A673 (cell line): ENCODE measurements at regions not wholly inside any gene's neighbourhood (a gene's known extent, or its start where the extent isn't known, plus 50 kb on each side); places are given as distances from the start of the nearest gene placed in this dataset.
A peak's percentile ranks its signal among the peaks of the same experiment; 100 is the strongest.

ENCODE experiments used
- BruUV-seq: library from RNA; stranded (reverse); fragments of 400-500 nt; replicated peaks from 2 replicates; lab custom pipeline; 2021; lab: Mats Ljungman, UMichigan
- CTCF ChIA-PET: fragments of 300-600 bp; sonication (Branson Sonifier 250); formaldehyde crosslinking; loops from one replicate; lab custom pipeline; 2022; ENCODE audit warnings: antibody characterized with exemption; lab: Charles Lee
- POLR2A ChIA-PET: fragments of 300-600 bp; sonication (Branson Sonifier 250); formaldehyde crosslinking; loops from one replicate; lab custom pipeline; 2022; ENCODE audit warnings: antibody characterized with exemption; ENCODE audit not compliant: low non-redundant PET; lab: Charles Lee
- DNase-seq: peaks from one replicate; pipeline ENCODE4 v3.0.0-alpha.2; 2015; ENCODE audit warnings: low spot score
- H3K27ac ChIP-seq: fragments of 200-600 bp; sonication (generic); 2 replicates; pipeline ENCODE4 v1.5.1; 2016; ENCODE audit warnings: mixed run types, low read depth, mild to moderate bottlenecking, mixed read lengths, antibody characterized with exemption, low read length; ENCODE audit not compliant: poor library complexity, severe bottlenecking
- H3K27me3 ChIP-seq: fragments of 200-600 bp; sonication (generic); replicated peaks from 2 replicates; pipeline ENCODE4 v1.6.1; 2017; ENCODE audit warnings: mixed run types, low read depth, mild to moderate bottlenecking, mixed read lengths, antibody characterized with exemption, low read length; ENCODE audit not compliant: insufficient read depth, poor library complexity
- H3K36me3 ChIP-seq: fragments of 200-600 bp; sonication (generic); 2 replicates; pipeline ENCODE4 v1.6.1; 2016; ENCODE audit warnings: mixed run types, mild to moderate bottlenecking, mixed read lengths, antibody characterized with exemption, low read length; ENCODE audit not compliant: insufficient read depth, poor library complexity, severe bottlenecking
- H3K4me1 ChIP-seq: fragments of 200-600 bp; sonication (generic); 2 replicates; pipeline ENCODE4 v1.6.1; 2017; ENCODE audit warnings: mixed run types, mild to moderate bottlenecking, mixed read lengths, antibody characterized with exemption, low read length; ENCODE audit not compliant: insufficient read depth, poor library complexity, severe bottlenecking
- H3K4me3 ChIP-seq: fragments of 200-600 bp; sonication (generic); 2 replicates; pipeline ENCODE4 v1.5.1; 2016; ENCODE audit warnings: low read depth, mixed run types, mild to moderate bottlenecking, mixed read lengths, low read length; ENCODE audit not compliant: poor library complexity, severe bottlenecking
- H3K9me3 ChIP-seq: fragments of 200-600 bp; sonication (generic); 2 replicates; pipeline ENCODE4 v1.6.1; 2016; ENCODE audit warnings: mixed run types, low read depth, mild to moderate bottlenecking, mixed read lengths, antibody characterized with exemption, low read length; ENCODE audit not compliant: poor library complexity, severe bottlenecking
- EZH2 ChIP-seq: fragments of 200-600 bp; sonication (generic); IDR thresholded peaks from 2 replicates; pipeline ENCODE4 v1.6.1; 2017; ENCODE audit warnings: borderline replicate concordance, low read depth, mild to moderate bottlenecking, mixed read lengths, antibody characterized with exemption, low read length; ENCODE audit not compliant: poor library complexity, severe bottlenecking
- intact Hi-C: fragments of 100-400 bp; cut with micrococcal nuclease; formaldehyde crosslinking; loops from one replicate; pipeline ENCODE4 v1.10.0; 2022; ENCODE audit not compliant: unreplicated experiment
- TF ChIP-seq, protein P1 (sequence below): fragments of 300-800, 200-600 bp; sonication (generic); conservative IDR thresholded peaks from 2 replicates; pipeline ENCODE4 v1.5.1; 2017; ENCODE audit warnings: low read depth, mild to moderate bottlenecking, antibody characterized with exemption, low read length, moderate library complexity, mixed read lengths

GRCh38 chr15:37679627-37680026 lies 254.8 kb upstream of the TMCO5A start:
- no TSS peak for BruUV-seq
- no peak for DNase-seq
- Histone ChIP-seq H3K4me3 (no peak overlapping the region), H3K4me1 (no peaks in the 10 kb centered on the region), H3K27ac (no peak overlapping the region), H3K9me3 (no peaks in the 10 kb centered on the region), H3K36me3 (no peaks in the 10 kb centered on the region), H3K27me3 (no peaks in the 10 kb centered on the region)
- no peak for TF ChIP-seq EZH2
- TF ChIP-seq, protein P1, sequence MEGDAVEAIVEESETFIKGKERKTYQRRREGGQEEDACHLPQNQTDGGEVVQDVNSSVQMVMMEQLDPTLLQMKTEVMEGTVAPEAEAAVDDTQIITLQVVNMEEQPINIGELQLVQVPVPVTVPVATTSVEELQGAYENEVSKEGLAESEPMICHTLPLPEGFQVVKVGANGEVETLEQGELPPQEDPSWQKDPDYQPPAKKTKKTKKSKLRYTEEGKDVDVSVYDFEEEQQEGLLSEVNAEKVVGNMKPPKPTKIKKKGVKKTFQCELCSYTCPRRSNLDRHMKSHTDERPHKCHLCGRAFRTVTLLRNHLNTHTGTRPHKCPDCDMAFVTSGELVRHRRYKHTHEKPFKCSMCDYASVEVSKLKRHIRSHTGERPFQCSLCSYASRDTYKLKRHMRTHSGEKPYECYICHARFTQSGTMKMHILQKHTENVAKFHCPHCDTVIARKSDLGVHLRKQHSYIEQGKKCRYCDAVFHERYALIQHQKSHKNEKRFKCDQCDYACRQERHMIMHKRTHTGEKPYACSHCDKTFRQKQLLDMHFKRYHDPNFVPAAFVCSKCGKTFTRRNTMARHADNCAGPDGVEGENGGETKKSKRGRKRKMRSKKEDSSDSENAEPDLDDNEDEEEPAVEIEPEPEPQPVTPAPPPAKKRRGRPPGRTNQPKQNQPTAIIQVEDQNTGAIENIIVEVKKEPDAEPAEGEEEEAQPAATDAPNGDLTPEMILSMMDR: no peak
- CTCF ChIA-PET: no interaction called here
- intact Hi-C loops: no loop called here
- POLR2A ChIA-PET: no interaction called here

- Histone ChIP-seq H3K4me1 (no peaks in the 10 kb centered on the region), H3K27ac (no peak overlapping the region), H3K9me3 (no peaks in the 10 kb centered on the region), H3K27me3 (no peaks in the 10 kb centered on the region), H3K36me3 (no peaks in the 10 kb centered on the region), H3K4me3 (no peak overlapping the region)
- DNase-seq: peak; percentile 30
- no TSS peak for BruUV-seq
- no peak for TF ChIP-seq EZH2
- TF ChIP-seq, protein P1: peak; percentile 48
- POLR2A ChIA-PET: no interaction called here
- CTCF ChIA-PET: no interaction called here
- intact Hi-C loops: loop anchor here (2.0 kb wide), 1 partner anchor 198 kb away; no protein-coding TSS in a partner anchor
Measured at GRCh38 chr15:37682304-37682703, 252.1 kb upstream of the TMCO5A start.

DNA sequence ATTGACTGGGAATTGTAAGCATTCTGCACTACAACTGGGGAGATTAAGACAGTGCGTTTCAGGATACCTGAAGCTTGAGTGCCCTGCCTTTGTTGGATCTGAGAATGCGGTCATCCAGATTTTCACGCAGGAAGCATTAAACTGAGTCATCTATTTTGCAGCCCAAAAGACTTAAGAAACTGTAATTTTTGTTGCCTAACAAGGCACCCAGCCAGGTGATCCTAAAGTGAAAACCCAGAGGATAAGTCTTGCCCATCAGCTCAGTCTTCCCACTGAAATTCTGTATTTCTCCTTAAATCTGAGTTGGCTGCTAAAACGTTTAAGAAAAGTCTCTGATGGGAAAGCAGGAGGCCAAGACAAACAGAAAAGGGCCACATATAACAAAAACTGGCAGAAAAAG lies 242.5 kb upstream of the TMCO5A start:
- DNase-seq: no peak
- POLR2A ChIA-PET: no interaction called here
- H3K9me3 ChIP-seq: peaks cover 7% of the 10 kb centered on the region
- no peaks in the 10 kb centered on the region for H3K36me3 ChIP-seq
- CTCF ChIA-PET: interaction anchor here (0.6 kb wide), 1 partner anchor 164 kb away, joined by 5 read pairs; no protein-coding TSS in a partner anchor
- H3K27ac ChIP-seq: no peak overlapping the region
- no peak for TF ChIP-seq EZH2
- TF ChIP-seq, protein P1: no peak
- BruUV-seq: no TSS peak
- H3K27me3 ChIP-seq: no peaks in the 10 kb centered on the region
- intact Hi-C loops: no loop called here
- no peak overlapping the region for H3K4me3 ChIP-seq
- H3K4me1 ChIP-seq: peaks cover 5% of the 10 kb centered on the region
